ENCODE measurements at regions not wholly inside any gene's neighbourhood (a gene's known extent, or its start where the extent isn't known, plus 50 kb on each side); places are given as distances from the start of the nearest gene placed in this dataset.

- H3K27ac ChIP-seq, result no peak overlapping the region
Measured at GRCh38 chr17:51402899-51403298, 142.6 kb downstream of the UTP18 start.

GRCh38 chr17:51407576-51407975, 147.2 kb downstream of the UTP18 start:
- TF ChIP-seq CTCF (conservative IDR thresholded peaks at IDR 0.05) (no peak), ZFX (IDR thresholded peaks at IDR 0.05) (no peak)
- H3K27ac ChIP-seq, result no peak overlapping the region

More at GRCh38 chr17:51402899-51403298, 142.6 kb downstream of the UTP18 start:
- TF ChIP-seq ZFX (IDR thresholded peaks at IDR 0.05), result no peak
- no peak for TF ChIP-seq CTCF (conservative IDR thresholded peaks at IDR 0.05)

GRCh38 chr17:51419476-51419875, 159.1 kb downstream of the UTP18 start:
- no peak overlapping the region for H3K27ac ChIP-seq
- TF ChIP-seq ZFX (IDR thresholded peaks at IDR 0.05) (no peak), CTCF (conservative IDR thresholded peaks at IDR 0.05) (no peak)

GRCh38 chr17:51421525-51421924, 161.2 kb downstream of the UTP18 start:
- H3K27ac ChIP-seq, result no peak overlapping the region
- TF ChIP-seq ZFX (IDR thresholded peaks at IDR 0.05) (no peak), CTCF (conservative IDR thresholded peaks at IDR 0.05) (no peak)

GRCh38 chr17:51422634-51423033, 162.3 kb downstream of the UTP18 start:
- TF ChIP-seq CTCF (conservative IDR thresholded peaks at IDR 0.05) (no peak), ZFX (IDR thresholded peaks at IDR 0.05) (no peak)
- H3K27ac ChIP-seq, result no peak overlapping the region; the same call in 1 of the 2 replicates

GRCh38 chr17:51423421-51424160, 163.2 kb downstream of the UTP18 start:
- TF ChIP-seq CTCF (conservative IDR thresholded peaks at IDR 0.05) (no peak), ZFX (IDR thresholded peaks at IDR 0.05) (no peak)

GRCh38 chr17:51425773-51426172, 165.4 kb downstream of the UTP18 start:
- H3K27ac ChIP-seq, result no peak overlapping the region
- TF ChIP-seq ZFX (IDR thresholded peaks at IDR 0.05) (no peak), CTCF (conservative IDR thresholded peaks at IDR 0.05) (no peak)

More at GRCh38 chr17:51423421-51424160, 163.2 kb downstream of the UTP18 start:
- H3K27ac ChIP-seq, result no peak overlapping the region; the same call in 1 of the 2 replicates
